Sigmoid colon (tissue), 4 donors: ENCODE measurements at regions not wholly inside any gene's neighbourhood (a gene's known extent, or its start where the extent isn't known, plus 50 kb on each side); places are given as distances from the start of the nearest gene placed in this dataset.
"Not testable (repeated sequence)": the region's sequence is repeated elsewhere in the genome, so short reads cannot be mapped to it uniquely, and the experiment has no call there.

ENCODE experiments used
- EP300 ChIP-seq, 4 donors: sonication (generic); formaldehyde crosslinking; IDR thresholded peaks; one replicate each; pipeline ENCODE4 v1.6.1; 2017; ENCODE audit warnings: antibody characterized with exemption in 4 of 4
- POLR2A ChIP-seq, 2 donors: fragments of 450-650 bp; IDR thresholded peaks; one replicate each; pipeline ENCODE4 v1.6.1; 2016; ENCODE audit warnings: antibody characterized with exemption in 2 of 2, mild to moderate bottlenecking in 2 of 2, moderate library complexity in 2 of 2
- POLR2AphosphoS5 ChIP-seq, 4 donors: sonication (generic); formaldehyde crosslinking; IDR thresholded peaks; one replicate each; pipeline ENCODE4 v1.6.1; 2017; ENCODE audit warnings: antibody characterized with exemption in 4 of 4
- TF ChIP-seq, protein P1 (sequence below), 4 experiments: fragments of 450-650 bp in 3 of 4; fragments of 200-600 bp in 1 of 4; IDR thresholded peaks; one replicate each; pipeline ENCODE4 v1.5.1; 2016 to 2019; ENCODE audit warnings: antibody characterized with exemption in 4 of 4, mild to moderate bottlenecking in 3 of 4, moderate library complexity in 2 of 4

DNA sequence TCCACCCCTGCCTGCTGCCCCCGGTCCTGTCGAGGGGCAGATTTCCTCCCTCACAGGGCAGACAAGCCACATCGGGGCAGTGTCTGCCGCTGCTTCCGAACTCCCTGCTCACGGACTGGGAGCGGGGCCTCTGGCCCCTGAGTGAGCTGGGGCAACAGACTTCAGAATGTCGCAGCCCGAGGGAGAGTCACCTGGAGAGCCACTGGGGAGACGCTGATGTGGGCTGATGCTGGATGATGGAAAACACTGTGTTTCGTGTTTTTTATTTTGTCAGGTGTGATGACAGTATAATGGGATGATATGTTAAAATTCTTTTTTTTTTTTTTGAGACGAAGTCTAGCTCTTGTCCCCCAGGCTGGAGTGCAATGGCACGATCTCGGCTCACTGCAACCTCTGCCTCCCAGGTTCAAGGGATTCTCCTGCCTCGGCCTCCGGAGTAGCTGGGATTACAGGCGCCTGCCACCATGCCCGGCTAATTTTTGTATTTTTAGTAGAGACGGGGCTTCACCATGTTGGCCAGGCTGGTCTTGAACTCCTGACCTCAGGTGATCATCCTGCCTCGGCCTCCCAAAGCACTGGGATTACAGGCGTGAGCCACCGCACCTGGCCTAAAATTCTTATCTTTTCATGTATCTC is 52.1 kb upstream of the SEPTIN5 start:
- TF ChIP-seq, protein P1, sequence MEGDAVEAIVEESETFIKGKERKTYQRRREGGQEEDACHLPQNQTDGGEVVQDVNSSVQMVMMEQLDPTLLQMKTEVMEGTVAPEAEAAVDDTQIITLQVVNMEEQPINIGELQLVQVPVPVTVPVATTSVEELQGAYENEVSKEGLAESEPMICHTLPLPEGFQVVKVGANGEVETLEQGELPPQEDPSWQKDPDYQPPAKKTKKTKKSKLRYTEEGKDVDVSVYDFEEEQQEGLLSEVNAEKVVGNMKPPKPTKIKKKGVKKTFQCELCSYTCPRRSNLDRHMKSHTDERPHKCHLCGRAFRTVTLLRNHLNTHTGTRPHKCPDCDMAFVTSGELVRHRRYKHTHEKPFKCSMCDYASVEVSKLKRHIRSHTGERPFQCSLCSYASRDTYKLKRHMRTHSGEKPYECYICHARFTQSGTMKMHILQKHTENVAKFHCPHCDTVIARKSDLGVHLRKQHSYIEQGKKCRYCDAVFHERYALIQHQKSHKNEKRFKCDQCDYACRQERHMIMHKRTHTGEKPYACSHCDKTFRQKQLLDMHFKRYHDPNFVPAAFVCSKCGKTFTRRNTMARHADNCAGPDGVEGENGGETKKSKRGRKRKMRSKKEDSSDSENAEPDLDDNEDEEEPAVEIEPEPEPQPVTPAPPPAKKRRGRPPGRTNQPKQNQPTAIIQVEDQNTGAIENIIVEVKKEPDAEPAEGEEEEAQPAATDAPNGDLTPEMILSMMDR (IDR thresholded peaks at IDR 0.05), result not testable (repeated sequence)
- not testable (repeated sequence) for TF ChIP-seq POLR2A, POLR2AphosphoS5, EP300 (IDR thresholded peaks at IDR 0.05)
